WTC11 (cell line): ENCODE measurements at regions not wholly inside any gene's neighbourhood (a gene's known extent, or its start where the extent isn't known, plus 50 kb on each side); places are given as distances from the start of the nearest gene placed in this dataset.

Experiments
- ATF6 ChIP-seq: sonication (generic); formaldehyde crosslinking; IDR thresholded peaks from 2 replicates; pipeline ENCODE4 v1.8.1; 2023; ENCODE audit warnings: mild to moderate bottlenecking, missing genetic modification reagents
- CTCF ChIP-seq: fragments of 200-600 bp; IDR thresholded peaks from 2 replicates; pipeline ENCODE4 v1.8.0; 2022; ENCODE audit warnings: antibody characterized with exemption
- GTF2I ChIP-seq: fragments of 250-450 bp; sonication (Bioruptor Pico); conservative IDR thresholded peaks from 2 replicates; pipeline ENCODE4 v1.4.0; 2021; ENCODE audit warnings: mild to moderate bottlenecking
- JUN ChIP-seq: sonication (generic); formaldehyde crosslinking; IDR thresholded peaks from 2 replicates; pipeline ENCODE4 v1.8.0; 2023; ENCODE audit warnings: mild to moderate bottlenecking, missing genetic modification reagents
- NR3C1 ChIP-seq: sonication (generic); formaldehyde crosslinking; conservative IDR thresholded peaks from 2 replicates; pipeline ENCODE4 v1.8.1; 2023; ENCODE audit warnings: low read depth, mild to moderate bottlenecking, missing genetic modification reagents

GRCh38 chr13:83211301-83211700 is 671.0 kb downstream of the SLITRK1 start:
- TF ChIP-seq CTCF, result no peak
- TF ChIP-seq NR3C1 (CRISPR knock-in tag), result no peak
- TF ChIP-seq ATF6 (CRISPR knock-in tag), result no peak
- TF ChIP-seq GTF2I (CRISPR knock-in tag), result no peak
- no peak for TF ChIP-seq JUN (CRISPR knock-in tag)
